ENCODE measurements at regions not wholly inside any gene's neighbourhood (a gene's known extent, or its start where the extent isn't known, plus 50 kb on each side); places are given as distances from the start of the nearest gene placed in this dataset.

- POLR2A ChIA-PET = no interaction called here
- Histone ChIP-seq H3K9me3 (ENCODE audit: control insufficient read depth in 1 of 2, insufficient read depth in 1 of 2, low read length in 2 of 2) (no peaks in the 10 kb centered on the region), H3K27me3 (ENCODE audit: control insufficient read depth in 1 of 2, insufficient read depth in 2 of 2, low read length in 2 of 2) (peaks cover 0 to 9% of the 10 kb centered on the region in 2 experiments), H3K4me3 (ENCODE audit: low read length) (no peak overlapping the region), H3K36me3 (ENCODE audit: insufficient read depth, low read length) (no peaks in the 10 kb centered on the region), H3K4me1 (ENCODE audit: insufficient read depth, low read length) (no peaks in the 10 kb centered on the region), H3K27ac (ENCODE audit: low read depth in 1 of 2, low read length in 2 of 2) (no peak overlapping the region)
- intact Hi-C loops (cut with DNase I, micrococcal nuclease) = no loop called here
- Mint-ChIP-seq H3K27me3 (peaks cover 62% of the 10 kb centered on the region), H3K4me3 (no peak overlapping the region), H3K36me3 (ENCODE audit: low read depth) (no peaks in the 10 kb centered on the region), H3K9me3 (no peaks in the 10 kb centered on the region), H3K4me1 (ENCODE audit: low read depth) (no peaks in the 10 kb centered on the region), H3K27ac (no peak overlapping the region)
- CTCF ChIA-PET = no interaction called here
- DNase-seq (no peak), ATAC-seq (ENCODE audit: poor library complexity) (no peak)
- TF ChIP-seq CTCF (IDR thresholded peaks at IDR 0.05) = no peak
These were observed 56.1 kb upstream of the CAMK1G start for GRCh38 chr1:209527372-209527771.

- Mint-ChIP-seq H3K4me1 (ENCODE audit: low read depth) (no peaks in the 10 kb centered on the region), H3K36me3 (ENCODE audit: low read depth) (no peaks in the 10 kb centered on the region), H3K4me3 (no peak overlapping the region), H3K9me3 (no peaks in the 10 kb centered on the region), H3K27me3 (peaks cover 66% of the 10 kb centered on the region), H3K27ac (no peak overlapping the region)
- intact Hi-C loops (cut with DNase I, micrococcal nuclease) = no loop called here
- ChIA-PET CTCF (no interaction called here), POLR2A (no interaction called here)
- no peak overlapping the region for H3K27ac ChIP-seq (ENCODE audit: low read depth in 1 of 2, low read length in 2 of 2)
- no peaks in the 10 kb centered on the region for H3K9me3 ChIP-seq (ENCODE audit: control insufficient read depth in 1 of 2, insufficient read depth in 1 of 2, low read length in 2 of 2)
- ATAC-seq (ENCODE audit: poor library complexity) (no peak), DNase-seq (no peak)
- no peaks in the 10 kb centered on the region for H3K36me3 ChIP-seq (ENCODE audit: insufficient read depth, low read length)
- peaks cover 0 to 9% of the 10 kb centered on the region in 2 experiments for H3K27me3 ChIP-seq (ENCODE audit: control insufficient read depth in 1 of 2, insufficient read depth in 2 of 2, low read length in 2 of 2)
- no peak overlapping the region for H3K4me3 ChIP-seq (ENCODE audit: low read length)
- TF ChIP-seq CTCF (IDR thresholded peaks at IDR 0.05) = no peak
- no peaks in the 10 kb centered on the region for H3K4me1 ChIP-seq (ENCODE audit: insufficient read depth, low read length)
These were observed 55.4 kb upstream of the CAMK1G start for GRCh38 chr1:209527993-209528717.

- no peaks in the 10 kb centered on the region for H3K36me3 ChIP-seq (ENCODE audit: insufficient read depth, low read length)
- no peak overlapping the region for H3K4me3 ChIP-seq (ENCODE audit: low read length)
- Mint-ChIP-seq H3K27me3 (peaks cover 65% of the 10 kb centered on the region), H3K4me3 (no peak overlapping the region), H3K36me3 (ENCODE audit: low read depth) (no peaks in the 10 kb centered on the region), H3K9me3 (no peaks in the 10 kb centered on the region), H3K4me1 (ENCODE audit: low read depth) (no peaks in the 10 kb centered on the region), H3K27ac (no peak overlapping the region)
- TF ChIP-seq CTCF (IDR thresholded peaks at IDR 0.05) = no peak
- H3K27me3 ChIP-seq (ENCODE audit: control insufficient read depth in 1 of 2, insufficient read depth in 2 of 2, low read length in 2 of 2) = peaks cover 0 to 9% of the 10 kb centered on the region in 2 experiments
- H3K4me1 ChIP-seq (ENCODE audit: insufficient read depth, low read length) = no peaks in the 10 kb centered on the region
- intact Hi-C loops (cut with DNase I, micrococcal nuclease) = no loop called here
- ChIA-PET CTCF (no interaction called here), POLR2A (no interaction called here)
- no peak for DNase-seq
- no peak overlapping the region for H3K27ac ChIP-seq (ENCODE audit: low read depth in 1 of 2, low read length in 2 of 2)
- ATAC-seq (ENCODE audit: poor library complexity) = no peak
- H3K9me3 ChIP-seq (ENCODE audit: control insufficient read depth in 1 of 2, insufficient read depth in 1 of 2, low read length in 2 of 2) = no peaks in the 10 kb centered on the region
These were observed 54.3 kb upstream of the CAMK1G start for GRCh38 chr1:209529233-209529632.
